Esophagus squamous epithelium (tissue), 5 donors: ENCODE measurements at regions not wholly inside any gene's neighbourhood (a gene's known extent, or its start where the extent isn't known, plus 50 kb on each side); places are given as distances from the start of the nearest gene placed in this dataset.

ENCODE experiments used
- DNase-seq: peaks from one replicate; lab custom pipeline; 2025; lab: John Stamatoyannopoulos, UW
- H3K27ac ChIP-seq, 4 donors: fragments of 200-600 bp; sonication (generic); one replicate each; pipeline ENCODE4 v1.5.1; 2016 to 2019; ENCODE audit warnings: mild to moderate bottlenecking in 1 of 4
- H3K27me3 ChIP-seq, 4 donors: fragments of 200-600 bp; sonication (generic); 1 replicate in 3 of 4; 2 replicates in 1 of 4; pipeline versions ENCODE4 v1.5.1 to v1.6.0; 2017 to 2021; ENCODE audit warnings: antibody characterized with exemption in 1 of 4
- H3K36me3 ChIP-seq, 3 donors: fragments of 200-600 bp; sonication (generic); one replicate each; pipeline ENCODE4 v1.5.1; 2016 to 2019
- H3K4me1 ChIP-seq, 3 donors: fragments of 200-600 bp; sonication (generic); one replicate each; pipeline ENCODE4 v1.5.1; 2017 to 2019
- H3K4me3 ChIP-seq, 4 donors: fragments of 200-600 bp; sonication (generic); 1 replicate in 3 of 4; 2 replicates in 1 of 4; pipeline ENCODE4 v1.5.1; 2016 to 2019; ENCODE audit warnings: mild to moderate bottlenecking in 2 of 4, moderate library complexity in 1 of 4
- H3K9me3 ChIP-seq, 3 donors: fragments of 200-600 bp; sonication (generic); one replicate each; pipeline ENCODE4 v1.5.1; 2016 to 2019
- POLR2A ChIP-seq, 4 donors: fragments of 450-650 bp; IDR thresholded peaks; one replicate each; pipeline ENCODE4 v1.6.1; 2017; ENCODE audit warnings: antibody characterized with exemption in 4 of 4, mild to moderate bottlenecking in 4 of 4, moderate library complexity in 3 of 4
- WGBS, 2 donors: methylation state at CpG; one replicate each; pipeline ENCODE4 v1.1.5; 2018; 5-methylcytosine and 5-hydroxymethylcytosine counted together
- intact Hi-C: fragments of 100-400 bp; cut with DNase I; formaldehyde crosslinking; loops from one replicate; pipeline ENCODE4 v1.15.0; 2022
- TF ChIP-seq, protein P1 (sequence below), 6 experiments: fragments of 450-650 bp in 4 of 6; fragments of 200-600 bp in 2 of 6; sonication (generic) in 2 of 6; IDR thresholded peaks; one replicate each; pipeline ENCODE4 v1.5.1; 2016 to 2019; ENCODE audit warnings: antibody characterized with exemption in 6 of 6, mild to moderate bottlenecking in 4 of 6, moderate library complexity in 4 of 6
- donor health status: DM: yes; HTN: yes; CAD: no.

DNA sequence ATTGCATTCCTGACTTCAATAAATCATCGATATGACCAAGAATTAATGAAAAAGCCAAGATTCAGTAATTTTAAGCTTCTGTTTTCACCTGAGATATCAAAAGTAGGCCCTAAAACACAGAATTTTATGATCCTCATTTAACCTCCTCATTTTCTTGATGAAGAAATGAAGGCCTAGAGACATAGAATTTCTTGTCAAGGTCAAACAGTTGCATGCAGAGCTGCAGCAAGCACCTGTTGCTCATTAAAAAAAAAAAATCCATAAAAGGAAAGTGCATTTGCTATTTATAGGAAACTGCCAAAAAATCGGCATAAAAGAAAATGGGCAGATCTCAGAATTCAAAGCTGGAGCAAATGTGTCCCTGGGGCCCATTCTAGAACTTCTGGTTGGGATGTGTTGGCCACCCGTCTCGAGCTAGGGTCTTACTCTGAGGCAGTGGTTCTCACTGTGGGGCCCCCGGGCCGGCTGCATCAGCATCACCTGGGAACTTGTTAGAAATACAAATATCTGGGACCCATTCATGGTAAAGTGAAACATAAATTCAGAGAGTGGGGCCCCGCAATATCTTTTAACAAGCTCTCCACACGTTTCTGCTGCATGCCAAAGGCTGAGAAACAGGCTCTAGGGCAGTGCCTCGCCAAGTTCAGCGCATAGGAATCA is 224.7 kb upstream of the UBL3 start:
- Histone ChIP-seq H3K4me3 (no peak overlapping the region), H3K36me3 (no peaks in the 10 kb centered on the region), H3K27me3 (no peaks in the 10 kb centered on the region), H3K9me3 (no peaks in the 10 kb centered on the region), H3K27ac (no peak overlapping the region), H3K4me1 (peaks cover 0 to 15% (median 0%) of the 10 kb centered on the region in 3 donors)
- DNase-seq = no peak
- intact Hi-C loops = no loop called here
- no peak for TF ChIP-seq POLR2A (IDR thresholded peaks at IDR 0.05)
- TF ChIP-seq, protein P1, sequence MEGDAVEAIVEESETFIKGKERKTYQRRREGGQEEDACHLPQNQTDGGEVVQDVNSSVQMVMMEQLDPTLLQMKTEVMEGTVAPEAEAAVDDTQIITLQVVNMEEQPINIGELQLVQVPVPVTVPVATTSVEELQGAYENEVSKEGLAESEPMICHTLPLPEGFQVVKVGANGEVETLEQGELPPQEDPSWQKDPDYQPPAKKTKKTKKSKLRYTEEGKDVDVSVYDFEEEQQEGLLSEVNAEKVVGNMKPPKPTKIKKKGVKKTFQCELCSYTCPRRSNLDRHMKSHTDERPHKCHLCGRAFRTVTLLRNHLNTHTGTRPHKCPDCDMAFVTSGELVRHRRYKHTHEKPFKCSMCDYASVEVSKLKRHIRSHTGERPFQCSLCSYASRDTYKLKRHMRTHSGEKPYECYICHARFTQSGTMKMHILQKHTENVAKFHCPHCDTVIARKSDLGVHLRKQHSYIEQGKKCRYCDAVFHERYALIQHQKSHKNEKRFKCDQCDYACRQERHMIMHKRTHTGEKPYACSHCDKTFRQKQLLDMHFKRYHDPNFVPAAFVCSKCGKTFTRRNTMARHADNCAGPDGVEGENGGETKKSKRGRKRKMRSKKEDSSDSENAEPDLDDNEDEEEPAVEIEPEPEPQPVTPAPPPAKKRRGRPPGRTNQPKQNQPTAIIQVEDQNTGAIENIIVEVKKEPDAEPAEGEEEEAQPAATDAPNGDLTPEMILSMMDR (IDR thresholded peaks at IDR 0.05) = no peak
- WGBS, 2 donors = 71 to 80% methylated on average over 9 of the region's 10 CpGs

DNA sequence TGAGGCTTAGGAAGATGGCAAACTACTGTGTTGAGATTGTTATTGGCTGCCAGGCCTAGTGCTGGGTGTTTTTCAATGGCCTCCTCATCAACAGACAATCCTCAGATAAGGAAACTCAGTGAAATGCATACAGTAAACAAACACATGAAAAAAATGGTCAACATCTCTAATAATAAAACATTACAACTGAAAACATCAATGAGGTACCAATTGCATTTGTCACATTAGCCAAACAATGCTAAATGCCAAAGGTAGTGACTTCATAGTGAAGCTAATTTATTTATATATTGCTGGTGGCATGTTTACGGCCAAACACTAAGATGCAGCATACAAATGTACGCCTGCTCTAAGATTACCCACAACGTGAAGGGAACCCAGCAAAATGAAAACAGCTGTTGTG is 224.0 kb upstream of the UBL3 start:
- Histone ChIP-seq H3K4me3 (no peak overlapping the region), H3K4me1 (peaks cover 0 to 15% (median 0%) of the 10 kb centered on the region in 3 donors), H3K36me3 (no peaks in the 10 kb centered on the region), H3K27me3 (no peaks in the 10 kb centered on the region), H3K9me3 (no peaks in the 10 kb centered on the region), H3K27ac (no peak overlapping the region)
- DNase-seq = no peak
- intact Hi-C loops = no loop called here
- no peak for TF ChIP-seq POLR2A (IDR thresholded peaks at IDR 0.05)
- TF ChIP-seq, protein P1 (IDR thresholded peaks at IDR 0.05) = no peak
- 82 to 84% methylated on average over 3 of the region's 3 CpGs for WGBS, 2 donors

DNA sequence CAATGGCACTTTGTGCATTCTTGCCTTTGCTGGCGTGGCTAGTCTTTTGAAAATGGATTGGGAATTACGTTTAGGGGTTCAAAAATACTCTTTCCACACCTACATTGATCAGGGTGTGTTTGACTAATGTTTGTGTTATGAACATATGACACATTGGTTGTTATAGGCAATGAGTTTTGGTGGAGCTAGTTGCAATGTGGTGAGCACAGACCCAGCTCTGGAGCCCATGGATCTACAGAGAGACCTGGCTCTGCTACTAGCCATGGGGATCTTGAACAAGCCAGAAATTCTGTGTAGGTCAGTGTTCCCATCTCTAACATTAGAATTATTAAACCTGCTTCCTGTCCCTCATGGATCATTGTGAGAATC is 222.4 kb upstream of the UBL3 start:
- Histone ChIP-seq H3K36me3 (no peaks in the 10 kb centered on the region), H3K9me3 (no peaks in the 10 kb centered on the region), H3K27me3 (no peaks in the 10 kb centered on the region), H3K4me3 (no peak overlapping the region), H3K4me1 (peaks cover 0 to 15% (median 0%) of the 10 kb centered on the region in 3 donors), H3K27ac (peak overlapping the region in 3 of 4 donors; percentile 21 to 61 (median 54))
- no peak for TF ChIP-seq POLR2A (IDR thresholded peaks at IDR 0.05)
- TF ChIP-seq, protein P1 (IDR thresholded peaks at IDR 0.05) = no peak
- DNase-seq = no peak
- intact Hi-C loops = no loop called here
- WGBS, 2 donors = 40 to 51% methylated on average over 2 of the region's 2 CpGs

DNA sequence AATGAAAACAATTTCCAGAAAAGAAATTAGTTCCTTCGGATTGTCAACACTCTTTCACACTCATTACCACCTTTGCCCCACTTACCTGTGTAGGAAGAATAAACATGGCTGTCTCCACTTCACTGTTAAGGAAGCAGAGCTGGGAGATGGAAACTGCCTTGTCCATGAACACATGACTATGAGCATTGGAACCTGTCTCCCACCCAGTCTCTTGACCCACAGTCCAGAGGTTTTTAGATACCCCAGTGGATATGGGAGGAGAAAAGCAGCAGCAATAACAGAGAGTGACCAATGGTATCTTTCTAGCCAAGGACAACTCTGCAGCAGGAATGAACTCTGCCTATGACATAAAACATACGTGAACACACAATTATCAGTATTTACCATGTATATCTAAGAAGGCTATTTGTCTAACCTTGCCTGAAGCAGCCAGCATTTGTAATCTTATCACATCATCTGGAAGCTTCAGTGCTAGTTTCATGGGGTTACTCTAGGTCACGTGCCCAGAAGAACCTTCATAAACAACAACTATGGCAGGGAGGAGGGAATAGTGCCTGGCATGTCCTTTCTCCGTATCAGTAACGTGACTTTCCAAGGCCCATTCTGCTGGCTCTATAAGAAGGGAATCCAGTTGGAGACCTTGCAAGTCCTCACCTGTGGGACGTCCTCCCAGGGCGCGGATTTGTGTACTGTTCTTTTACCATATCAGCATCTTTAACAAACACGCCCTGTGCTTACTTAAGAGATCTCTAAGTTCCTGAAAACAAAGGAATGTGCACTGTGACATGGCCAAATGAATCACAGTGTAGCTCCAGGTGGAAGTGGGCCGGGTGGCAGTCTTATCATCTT is 221.8 kb upstream of the UBL3 start:
- H3K27me3 ChIP-seq = no peaks in the 10 kb centered on the region
- DNase-seq = no peak
- H3K4me1 ChIP-seq = peaks cover 0 to 15% (median 0%) of the 10 kb centered on the region in 3 donors
- intact Hi-C loops = no loop called here
- H3K27ac ChIP-seq = peak overlapping the region in 3 of 4 donors; percentile 21 to 61 (median 54)
- H3K9me3 ChIP-seq = no peaks in the 10 kb centered on the region
- no peak overlapping the region for H3K4me3 ChIP-seq
- no peak for TF ChIP-seq POLR2A (IDR thresholded peaks at IDR 0.05)
- TF ChIP-seq, protein P1 (IDR thresholded peaks at IDR 0.05) = no peak
- WGBS, 2 donors = 40 to 56% methylated on average over 2 to 10 of the region's 10 CpGs
- no peaks in the 10 kb centered on the region for H3K36me3 ChIP-seq

DNA sequence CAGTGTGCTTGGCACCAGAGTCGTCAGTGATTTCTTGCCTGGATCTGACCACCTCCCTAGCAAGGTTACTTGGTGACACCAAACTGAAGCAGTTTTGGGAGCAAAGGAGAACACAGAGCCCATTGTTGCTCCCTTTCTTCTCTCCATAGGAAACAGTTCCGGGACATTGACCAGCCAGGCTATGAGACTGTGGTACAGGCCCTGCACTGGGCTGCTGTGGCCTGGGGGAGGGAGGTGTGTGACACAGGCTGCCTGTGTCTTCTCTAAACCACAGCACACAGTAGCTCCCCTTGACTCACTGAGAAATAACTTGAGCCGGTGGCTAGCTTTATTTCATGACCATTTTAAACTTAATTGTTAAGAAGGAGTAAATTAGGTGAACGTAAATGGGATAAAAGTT is 214.8 kb upstream of the UBL3 start:
- Histone ChIP-seq H3K4me3 (no peak overlapping the region), H3K27me3 (peaks cover 0 to 5% (median 0%) of the 10 kb centered on the region in 4 donors), H3K27ac (no peak overlapping the region), H3K9me3 (no peaks in the 10 kb centered on the region), H3K4me1 (no peaks in the 10 kb centered on the region), H3K36me3 (no peaks in the 10 kb centered on the region)
- no peak for TF ChIP-seq POLR2A (IDR thresholded peaks at IDR 0.05)
- TF ChIP-seq, protein P1 (IDR thresholded peaks at IDR 0.05) = no peak
- 77 to 87% methylated on average over 4 of the region's 4 CpGs for WGBS, 2 donors
- intact Hi-C loops = no loop called here
- no peak for DNase-seq
